ENCODE measurements at regions not wholly inside any gene's neighbourhood (a gene's known extent, or its start where the extent isn't known, plus 50 kb on each side); places are given as distances from the start of the nearest gene placed in this dataset.

GRCh38 chr9:32706004-32706724 is 70.7 kb upstream of the TAF1L start:
- no peak overlapping the region for H3K4me3 Mint-ChIP-seq
- no peaks in the 10 kb centered on the region for H3K4me1 Mint-ChIP-seq
- H3K9me3 Mint-ChIP-seq = peaks cover 5% of the 10 kb centered on the region
- no peak overlapping the region for H3K27ac Mint-ChIP-seq (ENCODE audit: unreplicated experiment)
- no peak for DNase-seq (ENCODE audit: low read depth, low spot score)
- H3K27me3 Mint-ChIP-seq (ENCODE audit: low read depth) = peaks cover 12% of the 10 kb centered on the region
- peaks cover 3% of the 10 kb centered on the region for H3K36me3 Mint-ChIP-seq (ENCODE audit: low read depth)
- TF ChIP-seq, protein P1, sequence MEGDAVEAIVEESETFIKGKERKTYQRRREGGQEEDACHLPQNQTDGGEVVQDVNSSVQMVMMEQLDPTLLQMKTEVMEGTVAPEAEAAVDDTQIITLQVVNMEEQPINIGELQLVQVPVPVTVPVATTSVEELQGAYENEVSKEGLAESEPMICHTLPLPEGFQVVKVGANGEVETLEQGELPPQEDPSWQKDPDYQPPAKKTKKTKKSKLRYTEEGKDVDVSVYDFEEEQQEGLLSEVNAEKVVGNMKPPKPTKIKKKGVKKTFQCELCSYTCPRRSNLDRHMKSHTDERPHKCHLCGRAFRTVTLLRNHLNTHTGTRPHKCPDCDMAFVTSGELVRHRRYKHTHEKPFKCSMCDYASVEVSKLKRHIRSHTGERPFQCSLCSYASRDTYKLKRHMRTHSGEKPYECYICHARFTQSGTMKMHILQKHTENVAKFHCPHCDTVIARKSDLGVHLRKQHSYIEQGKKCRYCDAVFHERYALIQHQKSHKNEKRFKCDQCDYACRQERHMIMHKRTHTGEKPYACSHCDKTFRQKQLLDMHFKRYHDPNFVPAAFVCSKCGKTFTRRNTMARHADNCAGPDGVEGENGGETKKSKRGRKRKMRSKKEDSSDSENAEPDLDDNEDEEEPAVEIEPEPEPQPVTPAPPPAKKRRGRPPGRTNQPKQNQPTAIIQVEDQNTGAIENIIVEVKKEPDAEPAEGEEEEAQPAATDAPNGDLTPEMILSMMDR (conservative IDR thresholded peaks at IDR 0.05) = no peak

- no peak for DNase-seq (ENCODE audit: low read depth, low spot score)
- no peak overlapping the region for H3K4me3 Mint-ChIP-seq
- TF ChIP-seq, protein P1 (conservative IDR thresholded peaks at IDR 0.05) = no peak
- peaks cover 5% of the 10 kb centered on the region for H3K9me3 Mint-ChIP-seq
- peaks cover 3% of the 10 kb centered on the region for H3K36me3 Mint-ChIP-seq (ENCODE audit: low read depth)
- H3K27me3 Mint-ChIP-seq (ENCODE audit: low read depth) = peaks cover 9% of the 10 kb centered on the region
- H3K4me1 Mint-ChIP-seq = no peaks in the 10 kb centered on the region
- H3K27ac Mint-ChIP-seq (ENCODE audit: unreplicated experiment) = no peak overlapping the region
Measured at GRCh38 chr9:32706725-32707100, 71.2 kb upstream of the TAF1L start.

GRCh38 chr9:32707326-32707725 is 71.9 kb upstream of the TAF1L start:
- TF ChIP-seq, protein P1 (conservative IDR thresholded peaks at IDR 0.05) = no peak
- Mint-ChIP-seq H3K4me3 (no peak overlapping the region), H3K27ac (ENCODE audit: unreplicated experiment) (no peak overlapping the region), H3K4me1 (no peaks in the 10 kb centered on the region), H3K36me3 (ENCODE audit: low read depth) (peaks cover 3% of the 10 kb centered on the region), H3K9me3 (peaks cover 5% of the 10 kb centered on the region), H3K27me3 (ENCODE audit: low read depth) (peaks cover 4% of the 10 kb centered on the region)
- no peak for DNase-seq (ENCODE audit: low read depth, low spot score)

- Mint-ChIP-seq H3K4me3 (no peak overlapping the region), H3K36me3 (ENCODE audit: low read depth) (peaks cover 3% of the 10 kb centered on the region), H3K27me3 (ENCODE audit: low read depth) (no peaks in the 10 kb centered on the region), H3K9me3 (peaks cover 5% of the 10 kb centered on the region), H3K27ac (ENCODE audit: unreplicated experiment) (no peak overlapping the region), H3K4me1 (no peaks in the 10 kb centered on the region)
- DNase-seq (ENCODE audit: low read depth, low spot score) = no peak
- TF ChIP-seq, protein P1 (conservative IDR thresholded peaks at IDR 0.05) = no peak
Measured at GRCh38 chr9:32708480-32709150, 73.1 kb upstream of the TAF1L start.

DNA sequence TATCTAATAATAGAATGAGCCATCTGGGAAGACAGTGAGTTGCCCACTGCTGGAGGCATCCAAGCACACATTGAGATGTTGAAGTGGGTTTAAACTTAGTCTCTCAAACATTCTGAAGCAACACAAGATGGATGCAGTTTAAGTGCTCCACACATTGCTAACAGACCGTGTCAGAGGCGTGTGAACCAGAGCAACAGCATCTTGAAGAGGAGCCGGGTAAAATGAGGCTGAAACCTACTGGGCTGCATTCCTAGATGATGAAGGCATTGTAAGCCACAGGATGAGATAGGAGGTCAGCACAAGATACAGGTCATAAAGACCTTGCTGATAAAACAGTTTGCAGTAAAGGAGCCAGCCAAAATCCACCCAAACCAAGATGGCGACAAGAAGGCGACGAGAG is 73.5 kb upstream of the TMEM215 start:
- Mint-ChIP-seq H3K9me3 (peaks cover 5% of the 10 kb centered on the region), H3K36me3 (ENCODE audit: low read depth) (peaks cover 3% of the 10 kb centered on the region), H3K27me3 (ENCODE audit: low read depth) (no peaks in the 10 kb centered on the region), H3K27ac (ENCODE audit: unreplicated experiment) (no peak overlapping the region), H3K4me3 (no peak overlapping the region), H3K4me1 (no peaks in the 10 kb centered on the region)
- TF ChIP-seq, protein P1 (conservative IDR thresholded peaks at IDR 0.05) = no peak
- DNase-seq (ENCODE audit: low read depth, low spot score) = no peak
